IMR-90 (cell line): ENCODE measurements at regions not wholly inside any gene's neighbourhood (a gene's known extent, or its start where the extent isn't known, plus 50 kb on each side); places are given as distances from the start of the nearest gene placed in this dataset.

ENCODE experiments used
- RFX5 ChIP-seq: IDR thresholded peaks from 2 replicates; pipeline ENCODE4 v1.8.0; 2012; ENCODE audit warnings: low read depth, mild to moderate bottlenecking, low read length, moderate library complexity
- SMC3 ChIP-seq: fragments of 150-350 bp; IDR thresholded peaks from 2 replicates; pipeline ENCODE4 v1.6.1; 2016; ENCODE audit warnings: low read depth, mild to moderate bottlenecking, antibody characterized with exemption, low read length, moderate library complexity
- TF ChIP-seq, protein P1 (sequence below): fragments of 150-350 bp; IDR thresholded peaks from 2 replicates; pipeline ENCODE4 v1.6.1; 2017; ENCODE audit warnings: mild to moderate bottlenecking, antibody characterized with exemption, low read length, low read depth
- TF ChIP-seq, protein P2 (sequence below): conservative IDR thresholded peaks from 2 replicates; pipeline ENCODE4 v1.5.1; 2012; ENCODE audit warnings: mild to moderate bottlenecking, low read depth, low read length, improper control_type of control experiment

DNA sequence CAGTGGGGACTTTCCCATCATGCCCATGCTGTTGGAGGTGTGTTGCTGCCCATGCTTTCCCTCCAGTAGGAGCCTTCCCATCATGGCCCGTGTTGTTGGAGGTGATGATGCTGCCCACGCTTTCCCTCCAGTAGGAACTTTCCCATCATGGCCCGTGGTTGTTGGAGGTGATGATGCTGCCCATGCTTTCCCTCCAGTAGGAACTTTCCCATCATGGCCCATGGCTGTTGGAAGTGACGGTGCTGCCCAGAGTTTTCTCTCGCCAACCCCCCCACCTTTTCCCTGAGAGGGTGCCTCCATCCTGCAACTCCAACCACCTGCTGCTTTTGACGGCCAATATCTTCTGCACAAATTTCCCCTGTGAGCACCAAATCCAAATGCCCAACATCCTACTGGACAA is 205.7 kb downstream of the TOMM20 start (continued):
- TF ChIP-seq, protein P1, sequence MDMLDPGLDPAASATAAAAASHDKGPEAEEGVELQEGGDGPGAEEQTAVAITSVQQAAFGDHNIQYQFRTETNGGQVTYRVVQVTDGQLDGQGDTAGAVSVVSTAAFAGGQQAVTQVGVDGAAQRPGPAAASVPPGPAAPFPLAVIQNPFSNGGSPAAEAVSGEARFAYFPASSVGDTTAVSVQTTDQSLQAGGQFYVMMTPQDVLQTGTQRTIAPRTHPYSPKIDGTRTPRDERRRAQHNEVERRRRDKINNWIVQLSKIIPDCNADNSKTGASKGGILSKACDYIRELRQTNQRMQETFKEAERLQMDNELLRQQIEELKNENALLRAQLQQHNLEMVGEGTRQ: no peak
- TF ChIP-seq RFX5 (no peak), SMC3 (no peak)
- TF ChIP-seq, protein P2, sequence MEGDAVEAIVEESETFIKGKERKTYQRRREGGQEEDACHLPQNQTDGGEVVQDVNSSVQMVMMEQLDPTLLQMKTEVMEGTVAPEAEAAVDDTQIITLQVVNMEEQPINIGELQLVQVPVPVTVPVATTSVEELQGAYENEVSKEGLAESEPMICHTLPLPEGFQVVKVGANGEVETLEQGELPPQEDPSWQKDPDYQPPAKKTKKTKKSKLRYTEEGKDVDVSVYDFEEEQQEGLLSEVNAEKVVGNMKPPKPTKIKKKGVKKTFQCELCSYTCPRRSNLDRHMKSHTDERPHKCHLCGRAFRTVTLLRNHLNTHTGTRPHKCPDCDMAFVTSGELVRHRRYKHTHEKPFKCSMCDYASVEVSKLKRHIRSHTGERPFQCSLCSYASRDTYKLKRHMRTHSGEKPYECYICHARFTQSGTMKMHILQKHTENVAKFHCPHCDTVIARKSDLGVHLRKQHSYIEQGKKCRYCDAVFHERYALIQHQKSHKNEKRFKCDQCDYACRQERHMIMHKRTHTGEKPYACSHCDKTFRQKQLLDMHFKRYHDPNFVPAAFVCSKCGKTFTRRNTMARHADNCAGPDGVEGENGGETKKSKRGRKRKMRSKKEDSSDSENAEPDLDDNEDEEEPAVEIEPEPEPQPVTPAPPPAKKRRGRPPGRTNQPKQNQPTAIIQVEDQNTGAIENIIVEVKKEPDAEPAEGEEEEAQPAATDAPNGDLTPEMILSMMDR: no peak
